IMR-90 (cell line): ENCODE measurements at regions not wholly inside any gene's neighbourhood (a gene's known extent, or its start where the extent isn't known, plus 50 kb on each side); places are given as distances from the start of the nearest gene placed in this dataset.

ENCODE experiments used
- ATAC-seq: fragments of 200-7000 bp; cut with Tn5 transposase; 2 replicates; pipeline ENCODE4 v1.9.1; 2020; ENCODE audit warnings: low read depth, mild to moderate bottlenecking, moderate library complexity
- BruUV-seq: library from RNA; stranded (reverse); fragments of 400-500 nt; replicated peaks from 2 replicates; lab custom pipeline; 2021; lab: Mats Ljungman, UMichigan
- CTCF ChIA-PET: fragments of 300-600 bp; formaldehyde crosslinking; extraction: SDS; loops from one replicate; lab custom pipeline; 2021; ENCODE audit warnings: antibody characterized with exemption; lab: Yijun Ruan, JAX
- POLR2A ChIA-PET: fragments of 300-600 bp; sonication (Branson Sonifier 250); formaldehyde crosslinking; loops from one replicate; lab custom pipeline; 2022; ENCODE audit warnings: antibody characterized with exemption; ENCODE audit not compliant: unreplicated experiment; lab: Charles Lee
- DNase-seq: peaks from one replicate; pipeline ENCODE4 v3.0.0; 2013
- H2AFZ ChIP-seq: replicated peaks from 2 replicates; pipeline ENCODE3; 2013; ENCODE audit warnings: low read length, mild to moderate bottlenecking; ENCODE audit not compliant: poor library complexity
- H2AK5ac ChIP-seq: 2 replicates; pipeline ENCODE4 v1.6.1; 2013; ENCODE audit warnings: low read depth, low read length, inconsistent platforms
- H2AK9ac ChIP-seq: replicated peaks from 2 replicates; pipeline ENCODE3; 2013; ENCODE audit warnings: mild to moderate bottlenecking, low read depth, low read length, moderate library complexity; ENCODE audit not compliant: poor library complexity
- H2BK120ac ChIP-seq: 2 replicates; pipeline ENCODE4 v1.6.1; 2013; ENCODE audit warnings: low read depth, low read length, inconsistent platforms
- H2BK15ac ChIP-seq: 3 replicates; pipeline ENCODE4 v1.6.1; 2013; ENCODE audit warnings: low read depth, low read length, inconsistent platforms
- H2BK20ac ChIP-seq: 2 replicates; pipeline ENCODE4 v1.6.1; 2013; ENCODE audit warnings: low read depth, mild to moderate bottlenecking, inconsistent platforms, low read length, moderate library complexity
- H2BK5ac ChIP-seq: 2 replicates; pipeline ENCODE4 v1.6.1; 2013; ENCODE audit warnings: mild to moderate bottlenecking, low read depth, low read length, inconsistent platforms; ENCODE audit not compliant: poor library complexity, severe bottlenecking
- H3K14ac ChIP-seq: replicated peaks from 2 replicates; pipeline ENCODE4 v1.6.1; 2013; ENCODE audit warnings: low read depth, low read length, inconsistent platforms
- H3K18ac ChIP-seq: 2 replicates; pipeline ENCODE4 v1.6.1; 2013; ENCODE audit warnings: low read depth, low read length, control low read depth
- H3K23ac ChIP-seq: 2 replicates; pipeline ENCODE4 v1.6.1; 2013; ENCODE audit warnings: low read depth, low read length, inconsistent platforms
- H3K27ac ChIP-seq: 2 replicates; pipeline ENCODE4 v1.5.1; 2013; ENCODE audit warnings: mild to moderate bottlenecking, control low read depth, low read length; ENCODE audit not compliant: insufficient read depth
- H3K27me3 ChIP-seq: 2 replicates; pipeline ENCODE4 v1.6.1; 2013; ENCODE audit warnings: low read length; ENCODE audit not compliant: control insufficient read depth, insufficient read depth
- H3K36me3 ChIP-seq: 2 replicates; pipeline ENCODE4 v1.6.1; 2013; ENCODE audit warnings: low read length, mixed read lengths; ENCODE audit not compliant: control insufficient read depth, insufficient read depth
- H3K4ac ChIP-seq: 2 replicates; pipeline ENCODE4 v1.6.1; 2013; ENCODE audit warnings: low read depth, low read length, inconsistent platforms
- H3K4me1 ChIP-seq: 2 replicates; pipeline ENCODE4 v1.6.1; 2013; ENCODE audit warnings: low read length, mixed read lengths; ENCODE audit not compliant: control insufficient read depth, insufficient read depth
- H3K4me2 ChIP-seq: 2 replicates; pipeline ENCODE4 v1.6.1; 2013; ENCODE audit warnings: low read depth, mild to moderate bottlenecking, control low read depth, low read length, moderate library complexity
- H3K4me3 ChIP-seq: 2 replicates; pipeline ENCODE4 v1.5.1; 2013; ENCODE audit warnings: low read depth, mild to moderate bottlenecking, control low read depth, low read length, moderate library complexity; ENCODE audit not compliant: insufficient read depth
- H3K56ac ChIP-seq: 2 replicates; pipeline ENCODE4 v1.6.1; 2013; ENCODE audit warnings: low read length, inconsistent platforms; ENCODE audit not compliant: insufficient read depth; ENCODE audit errors: extremely low read depth
- H3K79me1 ChIP-seq, 2 experiments: 2 replicates each; pipeline ENCODE4 v1.6.1; 2013; ENCODE audit warnings: low read length in 2 of 2, inconsistent platforms in 1 of 2, low read depth in 1 of 2
- H3K9ac ChIP-seq: 2 replicates; pipeline ENCODE4 v1.6.1; 2013; ENCODE audit warnings: low read depth, low read length, control low read depth
- H3K9me1 ChIP-seq: 2 replicates; pipeline ENCODE4 v1.6.1; 2013; ENCODE audit warnings: low read length, inconsistent platforms; ENCODE audit not compliant: insufficient read depth
- H3K9me3 ChIP-seq: 2 replicates; pipeline ENCODE4 v1.6.1; 2013; ENCODE audit warnings: low read length; ENCODE audit not compliant: control insufficient read depth, insufficient read depth
- H4K20me1 ChIP-seq: 2 replicates; pipeline ENCODE4 v1.6.1; 2013; ENCODE audit warnings: low read length, inconsistent platforms; ENCODE audit not compliant: insufficient read depth
- H4K5ac ChIP-seq: 2 replicates; pipeline ENCODE4 v1.6.1; 2013; ENCODE audit warnings: mild to moderate bottlenecking, low read depth, low read length, control low read depth
- H4K8ac ChIP-seq, 2 experiments: 2 replicates each; pipeline ENCODE4 v1.6.1; 2013; ENCODE audit warnings: low read depth in 2 of 2, low read length in 2 of 2, control low read depth in 1 of 2, inconsistent platforms in 1 of 2
- H4K91ac ChIP-seq: 2 replicates; pipeline ENCODE4 v1.6.1; 2013; ENCODE audit warnings: low read depth, low read length, inconsistent platforms; ENCODE audit not compliant: insufficient read depth
- BHLHE40 ChIP-seq: fragments of 150-350 bp; IDR thresholded peaks from 2 replicates; pipeline ENCODE4 v1.6.1; 2016; ENCODE audit warnings: mild to moderate bottlenecking, low read depth, low read length
- CEBPB ChIP-seq: IDR thresholded peaks from 2 replicates; pipeline ENCODE4 v1.6.1; 2012; ENCODE audit warnings: low read depth, low read length, improper control_type of control experiment
- CHD1 ChIP-seq: IDR thresholded peaks from 2 replicates; pipeline ENCODE4 v1.6.1; 2012; ENCODE audit warnings: low read depth, low read length, improper control_type of control experiment
- FOS ChIP-seq: fragments of 150-350 bp; IDR thresholded peaks from 2 replicates; pipeline ENCODE4 v1.6.1; 2016; ENCODE audit warnings: low read depth, low read length
- MAFK ChIP-seq: IDR thresholded peaks from 2 replicates; pipeline ENCODE4 v1.6.1; 2012; ENCODE audit warnings: low read depth, low read length, improper control_type of control experiment
- MAZ ChIP-seq: IDR thresholded peaks from 2 replicates; pipeline ENCODE4 v1.6.1; 2012; ENCODE audit warnings: low read depth, mild to moderate bottlenecking, low read length, improper control_type of control experiment, moderate library complexity, borderline replicate concordance
- MXI1 ChIP-seq: IDR thresholded peaks from 2 replicates; pipeline ENCODE4 v1.6.1; 2012; ENCODE audit warnings: low read depth, mild to moderate bottlenecking, low read length, moderate library complexity, borderline replicate concordance
- POLR2A ChIP-seq: IDR thresholded peaks from 2 replicates; pipeline ENCODE4 v1.6.1; 2012; ENCODE audit warnings: mild to moderate bottlenecking, low read depth, low read length
- RAD21 ChIP-seq: IDR thresholded peaks from 2 replicates; pipeline ENCODE4 v1.6.1; 2012; ENCODE audit warnings: low read length, improper control_type of control experiment
- RCOR1 ChIP-seq: IDR thresholded peaks from 2 replicates; pipeline ENCODE4 v1.6.1; 2012; ENCODE audit warnings: mild to moderate bottlenecking, low read length, improper control_type of control experiment; ENCODE audit not compliant: insufficient replicate concordance
- RFX5 ChIP-seq: IDR thresholded peaks from 2 replicates; pipeline ENCODE4 v1.8.0; 2012; ENCODE audit warnings: low read depth, mild to moderate bottlenecking, low read length, moderate library complexity
- SMC3 ChIP-seq: fragments of 150-350 bp; IDR thresholded peaks from 2 replicates; pipeline ENCODE4 v1.6.1; 2016; ENCODE audit warnings: low read depth, mild to moderate bottlenecking, antibody characterized with exemption, low read length, moderate library complexity
- WGBS, 2 experiments: methylation state at CpG; one replicate each; pipeline versions ENCODE4 v1.1.5 to v1.1.7; 2013; ENCODE audit warnings: missing lambda C conversion rate in 2 of 2; ENCODE audit not compliant: insufficient read length in 1 of 2; ENCODE audit errors: extremely low coverage in 2 of 2; 5-methylcytosine and 5-hydroxymethylcytosine counted together
- dilution Hi-C: fragments of 300-500 bp; cut with HindIII; formaldehyde crosslinking; loops from one replicate; pipeline ENCODE4 v1.14.3; 2018; ENCODE audit warnings: low sequenced_read_pairs; ENCODE audit not compliant: unreplicated experiment
- in situ Hi-C: fragments of 300-500 bp; cut with MboI; formaldehyde crosslinking; loops from 3 replicates; pipeline ENCODE4 v1.14.3; 2019; ENCODE audit warnings: low sequenced_read_pairs, inconsistent platforms, mixed read lengths
- intact Hi-C: fragments of 100-400 bp; cut with micrococcal nuclease; formaldehyde crosslinking; loops from 2 replicates; pipeline ENCODE4 v1.10.0; 2022
- TF ChIP-seq, protein P1 (sequence below): conservative IDR thresholded peaks from 2 replicates; pipeline ENCODE4 v1.5.1; 2012; ENCODE audit warnings: mild to moderate bottlenecking, low read depth, low read length, improper control_type of control experiment
- TF ChIP-seq, protein P2 (sequence below): fragments of 150-350 bp; IDR thresholded peaks from 2 replicates; pipeline ENCODE4 v1.6.1; 2017; ENCODE audit warnings: mild to moderate bottlenecking, antibody characterized with exemption, low read length, low read depth
- TF ChIP-seq, protein P3 (sequence below): fragments of 150-350 bp; IDR thresholded peaks from 2 replicates; pipeline ENCODE4 v1.6.1; 2016; ENCODE audit warnings: low read depth, mild to moderate bottlenecking, low read length, moderate library complexity, borderline replicate concordance

DNA sequence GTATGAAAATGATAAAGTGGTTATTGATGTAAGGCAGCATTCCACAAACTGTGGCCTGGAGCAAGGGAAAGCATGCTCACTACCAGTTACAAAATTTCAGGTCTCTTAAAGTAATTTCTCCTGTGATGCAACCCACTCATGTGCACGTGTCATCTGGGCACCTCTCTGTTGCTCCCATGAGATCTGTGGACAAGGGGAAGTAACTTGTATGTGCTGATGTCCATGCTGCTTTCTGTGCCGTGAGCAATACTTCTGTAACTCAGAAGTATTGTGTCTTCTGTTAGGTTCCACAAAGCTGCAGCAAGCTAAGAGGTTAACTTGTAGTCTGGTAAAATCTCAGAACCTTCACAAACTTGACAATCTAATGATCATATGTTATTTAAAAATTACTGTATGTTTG is 930.0 kb upstream of the SLITRK6 start:
- Histone ChIP-seq H2AFZ (no peak overlapping the region), H3K9ac (no peak overlapping the region), H2AK9ac (no peak overlapping the region), H3K9me3 (no peaks in the 10 kb centered on the region), H2BK15ac (no peak overlapping the region), H3K4me1 (no peaks in the 10 kb centered on the region), H2AK5ac (no peak overlapping the region), H4K20me1 (no peaks in the 10 kb centered on the region), H3K4ac (no peak overlapping the region), H3K27ac (no peak overlapping the region), H3K23ac (no peak overlapping the region), H3K4me3 (no peak overlapping the region), H3K18ac (no peak overlapping the region), H3K14ac (no peak overlapping the region), H3K27me3 (no peaks in the 10 kb centered on the region), H3K4me2 (no peak overlapping the region), H4K8ac (no peak overlapping the region), H3K36me3 (no peaks in the 10 kb centered on the region), H3K79me1 (no peaks in the 10 kb centered on the region), H4K91ac (no peak overlapping the region), H4K5ac (no peak overlapping the region), H2BK120ac (no peak overlapping the region), H2BK20ac (no peak overlapping the region), H2BK5ac (no peak overlapping the region), H3K9me1 (no peaks in the 10 kb centered on the region), H3K56ac (no peak overlapping the region)
- TF ChIP-seq MAZ, result no peak
- TF ChIP-seq, protein P1, sequence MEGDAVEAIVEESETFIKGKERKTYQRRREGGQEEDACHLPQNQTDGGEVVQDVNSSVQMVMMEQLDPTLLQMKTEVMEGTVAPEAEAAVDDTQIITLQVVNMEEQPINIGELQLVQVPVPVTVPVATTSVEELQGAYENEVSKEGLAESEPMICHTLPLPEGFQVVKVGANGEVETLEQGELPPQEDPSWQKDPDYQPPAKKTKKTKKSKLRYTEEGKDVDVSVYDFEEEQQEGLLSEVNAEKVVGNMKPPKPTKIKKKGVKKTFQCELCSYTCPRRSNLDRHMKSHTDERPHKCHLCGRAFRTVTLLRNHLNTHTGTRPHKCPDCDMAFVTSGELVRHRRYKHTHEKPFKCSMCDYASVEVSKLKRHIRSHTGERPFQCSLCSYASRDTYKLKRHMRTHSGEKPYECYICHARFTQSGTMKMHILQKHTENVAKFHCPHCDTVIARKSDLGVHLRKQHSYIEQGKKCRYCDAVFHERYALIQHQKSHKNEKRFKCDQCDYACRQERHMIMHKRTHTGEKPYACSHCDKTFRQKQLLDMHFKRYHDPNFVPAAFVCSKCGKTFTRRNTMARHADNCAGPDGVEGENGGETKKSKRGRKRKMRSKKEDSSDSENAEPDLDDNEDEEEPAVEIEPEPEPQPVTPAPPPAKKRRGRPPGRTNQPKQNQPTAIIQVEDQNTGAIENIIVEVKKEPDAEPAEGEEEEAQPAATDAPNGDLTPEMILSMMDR, result no peak
- no peak for TF ChIP-seq FOS
- TF ChIP-seq, protein P2, sequence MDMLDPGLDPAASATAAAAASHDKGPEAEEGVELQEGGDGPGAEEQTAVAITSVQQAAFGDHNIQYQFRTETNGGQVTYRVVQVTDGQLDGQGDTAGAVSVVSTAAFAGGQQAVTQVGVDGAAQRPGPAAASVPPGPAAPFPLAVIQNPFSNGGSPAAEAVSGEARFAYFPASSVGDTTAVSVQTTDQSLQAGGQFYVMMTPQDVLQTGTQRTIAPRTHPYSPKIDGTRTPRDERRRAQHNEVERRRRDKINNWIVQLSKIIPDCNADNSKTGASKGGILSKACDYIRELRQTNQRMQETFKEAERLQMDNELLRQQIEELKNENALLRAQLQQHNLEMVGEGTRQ, result no peak
- TF ChIP-seq RAD21, result no peak
- TF ChIP-seq RCOR1, result no peak
- TF ChIP-seq CEBPB, result no peak
- TF ChIP-seq POLR2A, result no peak
- no peak for TF ChIP-seq MAFK
- no peak for TF ChIP-seq CHD1
- no peak for TF ChIP-seq MXI1
- TF ChIP-seq RFX5, result no peak
- TF ChIP-seq, protein P3, sequence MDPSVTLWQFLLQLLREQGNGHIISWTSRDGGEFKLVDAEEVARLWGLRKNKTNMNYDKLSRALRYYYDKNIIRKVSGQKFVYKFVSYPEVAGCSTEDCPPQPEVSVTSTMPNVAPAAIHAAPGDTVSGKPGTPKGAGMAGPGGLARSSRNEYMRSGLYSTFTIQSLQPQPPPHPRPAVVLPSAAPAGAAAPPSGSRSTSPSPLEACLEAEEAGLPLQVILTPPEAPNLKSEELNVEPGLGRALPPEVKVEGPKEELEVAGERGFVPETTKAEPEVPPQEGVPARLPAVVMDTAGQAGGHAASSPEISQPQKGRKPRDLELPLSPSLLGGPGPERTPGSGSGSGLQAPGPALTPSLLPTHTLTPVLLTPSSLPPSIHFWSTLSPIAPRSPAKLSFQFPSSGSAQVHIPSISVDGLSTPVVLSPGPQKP, result no peak
- TF ChIP-seq SMC3, result no peak
- TF ChIP-seq BHLHE40, result no peak
- intact Hi-C loops (no loop called here), in situ Hi-C loops (no loop called here), dilution Hi-C loops (no loop called here)
- BruUV-seq, result no TSS peak
- no peak for DNase-seq
- CTCF ChIA-PET, result no interaction called here
- ATAC-seq, result no peak
- WGBS, 2 experiments, result no CpG with 5 or more reads among the region's 2 CpGs
- POLR2A ChIA-PET, result no interaction called here
